SK-N-SH (cell line): ENCODE measurements at regions not wholly inside any gene's neighbourhood (a gene's known extent, or its start where the extent isn't known, plus 50 kb on each side); places are given as distances from the start of the nearest gene placed in this dataset.

Experiments used
- CTCF ChIA-PET: fragments of 300-600, 350-600 bp; formaldehyde crosslinking; extraction: SDS; loops from one replicate; lab custom pipeline; 2021; lab: Yijun Ruan, JAX
- POLR2A ChIA-PET: fragments of 350-600 bp; sonication (Branson Sonifier 250); formaldehyde crosslinking; extraction: SDS; loops from one replicate; lab custom pipeline; 2020; ENCODE audit warnings: antibody characterized with exemption, inconsistent platforms; lab: Yijun Ruan, JAX
- DNase-seq: peaks from one replicate; pipeline ENCODE4 v3.0.0; 2012
- H2AFZ ChIP-seq: fragments of 200-600 bp; sonication (generic); 2 replicates; pipeline ENCODE4 v1.8.1; 2016; ENCODE audit warnings: antibody characterized with exemption, mild to moderate bottlenecking, low read depth
- H3F3A ChIP-seq: fragments of 200-600 bp; sonication (generic); replicated peaks from 2 replicates; pipeline ENCODE3; 2016; ENCODE audit warnings: antibody characterized with exemption, mild to moderate bottlenecking; ENCODE audit not compliant: insufficient read depth
- H3K27ac ChIP-seq, 2 experiments: fragments of 200-500 bp in 1 of 2; fragments of 200-600 bp in 1 of 2; sonication (Bioruptor generic) in 1 of 2; sonication (generic), shearing (Covaris generic) in 1 of 2; 2 replicates each; pipeline versions ENCODE4 v1.5.1 to v1.6.1; 2014 to 2016; ENCODE audit warnings: low read depth in 2 of 2, inconsistent platforms in 1 of 2, low read length in 1 of 2, mild to moderate bottlenecking in 1 of 2, mixed read lengths in 1 of 2
- H3K27me3 ChIP-seq: fragments of 200-600 bp; sonication (generic), shearing (Covaris generic); 2 replicates; pipeline ENCODE4 v1.6.1; 2016; ENCODE audit warnings: mixed run types; ENCODE audit not compliant: insufficient read depth
- H3K36me3 ChIP-seq, 2 experiments: fragments of 200-500 bp in 1 of 2; fragments of 200-600 bp in 1 of 2; sonication (Bioruptor generic) in 1 of 2; sonication (generic) in 1 of 2; replicated peaks in 1 of 2; 2 replicates each; pipeline versions ENCODE3 to v1.5.1; 2014 to 2016; ENCODE audit warnings: low read length in 1 of 2, mild to moderate bottlenecking in 1 of 2; ENCODE audit not compliant: insufficient read depth in 2 of 2, control insufficient read depth in 1 of 2
- H3K4me1 ChIP-seq, 2 experiments: fragments of 200-500 bp in 1 of 2; fragments of 200-600 bp in 1 of 2; sonication (Bioruptor generic) in 1 of 2; sonication (generic), shearing (Covaris generic) in 1 of 2; 2 replicates each; pipeline versions ENCODE4 v1.5.1 to v1.6.1; 2014 to 2016; ENCODE audit warnings: low read depth in 1 of 2, low read length in 1 of 2, mixed run types in 1 of 2; ENCODE audit not compliant: insufficient read depth in 2 of 2, control insufficient read depth in 1 of 2
- H3K4me2 ChIP-seq: fragments of 200-600 bp; sonication (generic), shearing (Covaris generic); 2 replicates; pipeline ENCODE4 v1.6.1; 2017; ENCODE audit warnings: mixed run types
- H3K4me3 ChIP-seq, 2 experiments: fragments of 200-500 bp in 1 of 2; fragments of 200-600 bp in 1 of 2; sonication (Bioruptor generic) in 1 of 2; sonication (generic), shearing (Covaris generic) in 1 of 2; 2 replicates each; pipeline versions ENCODE4 v1.5.1 to v1.8.1; 2014 to 2016; ENCODE audit warnings: low read depth in 2 of 2, inconsistent platforms in 1 of 2, low read length in 1 of 2, mild to moderate bottlenecking in 1 of 2, mixed read lengths in 1 of 2, moderate library complexity in 1 of 2
- H3K79me2 ChIP-seq: fragments of 200-600 bp; sonication (generic); 2 replicates; pipeline ENCODE4 v1.8.1; 2017; ENCODE audit warnings: mild to moderate bottlenecking; ENCODE audit not compliant: insufficient read depth
- H3K9ac ChIP-seq: fragments of 200-600 bp; sonication (generic); 2 replicates; pipeline ENCODE4 v1.6.1; 2017; ENCODE audit warnings: mixed run types
- H3K9me2 ChIP-seq: fragments of 200-600 bp; sonication (generic); 2 replicates; pipeline ENCODE4 v1.6.1; 2017; ENCODE audit warnings: mixed run types
- H3K9me3 ChIP-seq: fragments of 200-600 bp; sonication (generic); 2 replicates; pipeline ENCODE4 v1.6.1; 2017; ENCODE audit warnings: mixed run types, mild to moderate bottlenecking, moderate library complexity
- H4K20me1 ChIP-seq: fragments of 200-600 bp; sonication (generic); 2 replicates; pipeline ENCODE4 v1.6.1; 2017; ENCODE audit warnings: mild to moderate bottlenecking, mixed run types; ENCODE audit not compliant: insufficient read depth
- CHD2 ChIP-seq: fragments of 150-350 bp; IDR thresholded peaks from 2 replicates; pipeline ENCODE4 v1.6.1; 2018; ENCODE audit warnings: low read length; ENCODE audit not compliant: partially characterized antibody
- ELF1 ChIP-seq: IDR thresholded peaks from 2 replicates; pipeline ENCODE4 v1.4.0; 2012
- EP300 ChIP-seq, 2 experiments: IDR thresholded peaks; 2 replicates each; pipeline versions ENCODE4 v1.4.0 to v1.6.1; 2012; ENCODE audit warnings: borderline replicate concordance in 1 of 2, low read depth in 1 of 2, low read length in 1 of 2
- EZH2phosphoT487 ChIP-seq: fragments of 200-600 bp; sonication (generic); IDR thresholded peaks from 2 replicates; pipeline ENCODE4 v1.6.1; 2017; ENCODE audit warnings: low read depth, mixed run types, mild to moderate bottlenecking, antibody characterized with exemption, moderate library complexity, borderline replicate concordance
- FOSL2 ChIP-seq: IDR thresholded peaks from 2 replicates; pipeline ENCODE4 v1.4.0; 2012; ENCODE audit warnings: low read depth, mild to moderate bottlenecking, moderate library complexity, borderline replicate concordance
- FOXJ3 ChIP-seq: sonication (generic); formaldehyde crosslinking; IDR thresholded peaks from 2 replicates; pipeline ENCODE4 v1.5.1; 2020; ENCODE audit warnings: mild to moderate bottlenecking, missing genetic modification reagents
- GABPA ChIP-seq: IDR thresholded peaks from 2 replicates; pipeline ENCODE4 v1.4.0; 2012; ENCODE audit warnings: low read depth, mild to moderate bottlenecking
- JUND ChIP-seq: IDR thresholded peaks from 2 replicates; pipeline ENCODE4 v1.4.0; 2012
- MEF2A ChIP-seq: IDR thresholded peaks from 2 replicates; pipeline ENCODE4 v1.4.0; 2012; ENCODE audit warnings: low read depth, borderline replicate concordance
- MXI1 ChIP-seq: IDR thresholded peaks from 2 replicates; pipeline ENCODE4 v1.6.1; 2012; ENCODE audit warnings: mild to moderate bottlenecking, low read depth, low read length, improper control_type of control experiment
- POLR2AphosphoS5 ChIP-seq: IDR thresholded peaks from 2 replicates; pipeline ENCODE4 v1.6.1; 2012; ENCODE audit warnings: low read depth, low read length
- REST ChIP-seq: IDR thresholded peaks from 2 replicates; pipeline ENCODE4 v1.6.1; 2012; ENCODE audit warnings: mild to moderate bottlenecking, low read depth, low read length, moderate library complexity
- RFX5 ChIP-seq: IDR thresholded peaks from 2 replicates; pipeline ENCODE4 v1.6.1; 2012; ENCODE audit warnings: mild to moderate bottlenecking, improper control_type of control experiment, low read length
- SIN3A ChIP-seq: IDR thresholded peaks from 2 replicates; pipeline ENCODE4 v1.6.1; 2012; ENCODE audit warnings: low read depth, mild to moderate bottlenecking, low read length, moderate library complexity, borderline replicate concordance
- SMC3 ChIP-seq: IDR thresholded peaks from 2 replicates; pipeline ENCODE4 v1.6.1; 2012; ENCODE audit warnings: low read depth, low read length, improper control_type of control experiment
- TAF1 ChIP-seq: IDR thresholded peaks from 2 replicates; pipeline ENCODE4 v1.6.1; 2012; ENCODE audit warnings: low read depth, mild to moderate bottlenecking, low read length, moderate library complexity, borderline replicate concordance
- TEAD4 ChIP-seq: IDR thresholded peaks from 2 replicates; pipeline ENCODE4 v1.4.0; 2012; ENCODE audit warnings: mild to moderate bottlenecking, borderline replicate concordance; ENCODE audit not compliant: insufficient read depth
- WGBS: methylation state at CpG from one replicate; pipeline ENCODE4 v1.1.6; 2017; ENCODE audit warnings: low lambda C conversion rate; 5-methylcytosine and 5-hydroxymethylcytosine counted together
- TF ChIP-seq, protein P1 (sequence below): IDR thresholded peaks from 2 replicates; pipeline ENCODE4; 2012
- TF ChIP-seq, protein P2 (sequence below): fragments of 150-350 bp; IDR thresholded peaks from 2 replicates; pipeline ENCODE4 v1.6.1; 2016; ENCODE audit warnings: mild to moderate bottlenecking, low read depth, low read length

DNA sequence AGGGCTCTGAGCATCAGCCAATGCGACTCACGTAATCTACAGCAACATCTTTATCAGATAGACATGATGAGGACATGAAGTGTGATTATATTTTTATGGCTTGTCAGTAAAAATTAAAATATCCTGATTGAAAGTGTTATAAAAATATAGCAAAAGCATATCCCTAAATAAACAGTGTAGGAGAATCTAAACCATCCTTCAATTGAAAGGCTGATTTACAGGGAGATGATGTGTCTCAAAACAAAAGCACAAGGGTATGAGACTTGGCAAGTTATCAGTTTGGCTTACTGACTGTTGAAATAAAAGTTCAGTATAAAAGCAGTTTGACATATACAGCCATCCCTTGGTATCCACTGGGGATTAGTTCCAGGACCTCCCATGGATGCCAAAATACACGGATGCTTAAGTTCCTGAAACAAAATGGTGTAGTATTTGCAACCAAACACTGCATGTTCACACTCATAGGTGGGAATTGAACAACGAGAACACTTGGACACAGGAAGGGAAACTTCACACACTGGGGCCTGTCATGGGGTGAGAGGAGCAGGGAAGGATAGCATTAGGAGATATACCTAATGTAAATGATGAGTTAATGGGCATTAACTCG lies 149.9 kb upstream of the MAP1B start (continued):
- TF ChIP-seq, protein P1, sequence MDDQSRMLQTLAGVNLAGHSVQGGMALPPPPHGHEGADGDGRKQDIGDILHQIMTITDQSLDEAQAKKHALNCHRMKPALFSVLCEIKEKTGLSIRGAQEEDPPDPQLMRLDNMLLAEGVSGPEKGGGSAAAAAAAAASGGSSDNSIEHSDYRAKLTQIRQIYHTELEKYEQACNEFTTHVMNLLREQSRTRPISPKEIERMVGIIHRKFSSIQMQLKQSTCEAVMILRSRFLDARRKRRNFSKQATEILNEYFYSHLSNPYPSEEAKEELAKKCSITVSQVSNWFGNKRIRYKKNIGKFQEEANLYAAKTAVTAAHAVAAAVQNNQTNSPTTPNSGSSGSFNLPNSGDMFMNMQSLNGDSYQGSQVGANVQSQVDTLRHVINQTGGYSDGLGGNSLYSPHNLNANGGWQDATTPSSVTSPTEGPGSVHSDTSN = no peak
- TF ChIP-seq REST = no peak
- TF ChIP-seq MXI1 = no peak
- no peak for TF ChIP-seq CHD2

- WGBS = 47% methylated on average over 4 of the region's 4 CpGs
- Histone ChIP-seq H3K4me2 (no peak overlapping the region), H4K20me1 (no peaks in the 10 kb centered on the region), H3K4me3 (no peak overlapping the region), H3K27me3 (no peaks in the 10 kb centered on the region), H3K9ac (no peak overlapping the region), H3K27ac (no peak overlapping the region), H3K4me1 (peaks cover 0 to 10% of the 10 kb centered on the region in 2 experiments; a peak in 1 of 4 replicates), H2AFZ (no peak overlapping the region), H3K79me2 (no peaks in the 10 kb centered on the region), H3K9me2 (no peaks in the 10 kb centered on the region), H3F3A (no peaks in the 10 kb centered on the region), H3K9me3 (no peaks in the 10 kb centered on the region), H3K36me3 (no peaks in the 10 kb centered on the region)
- CTCF ChIA-PET = no interaction called here
- DNase-seq = no peak
- TF ChIP-seq EP300 (IDR thresholded peaks at IDR 0.05; ENCODE audit: borderline replicate concordance in 1 of 2, low read depth in 1 of 2, low read length in 1 of 2) (no peak), EZH2phosphoT487 (no peak), SMC3 (no peak), CHD2 (no peak), REST (no peak), RFX5 (no peak), TEAD4 (no peak), FOSL2 (no peak), GABPA (no peak), SIN3A (no peak), TAF1 (no peak), MEF2A (no peak), JUND (no peak), POLR2AphosphoS5 (no peak), FOXJ3 (CRISPR knock-in tag) (no peak), ELF1 (no peak)
- TF ChIP-seq, protein P1 = no peak
- TF ChIP-seq, protein P2, sequence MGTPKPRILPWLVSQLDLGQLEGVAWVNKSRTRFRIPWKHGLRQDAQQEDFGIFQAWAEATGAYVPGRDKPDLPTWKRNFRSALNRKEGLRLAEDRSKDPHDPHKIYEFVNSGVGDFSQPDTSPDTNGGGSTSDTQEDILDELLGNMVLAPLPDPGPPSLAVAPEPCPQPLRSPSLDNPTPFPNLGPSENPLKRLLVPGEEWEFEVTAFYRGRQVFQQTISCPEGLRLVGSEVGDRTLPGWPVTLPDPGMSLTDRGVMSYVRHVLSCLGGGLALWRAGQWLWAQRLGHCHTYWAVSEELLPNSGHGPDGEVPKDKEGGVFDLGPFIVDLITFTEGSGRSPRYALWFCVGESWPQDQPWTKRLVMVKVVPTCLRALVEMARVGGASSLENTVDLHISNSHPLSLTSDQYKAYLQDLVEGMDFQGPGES = no peak
- POLR2A ChIA-PET = no interaction called here
Measured at GRCh38 chr5:71960195-71960594, 147.1 kb upstream of the MAP1B start.
